Fibroblast of villous mesenchyme (primary cell): ENCODE measurements at regions not wholly inside any gene's neighbourhood (a gene's known extent, or its start where the extent isn't known, plus 50 kb on each side); places are given as distances from the start of the nearest gene placed in this dataset.
"Not testable (repeated sequence)": the region's sequence is repeated elsewhere in the genome, so short reads cannot be mapped to it uniquely, and the experiment has no call there.

ENCODE experiments used
- DNase-seq: peaks from one replicate; pipeline ENCODE4 v3.0.0-alpha.2; 2010; ENCODE audit warnings: low read depth
- H3K4me3 ChIP-seq: 2 replicates; pipeline ENCODE4 v1.5.1; 2011; ENCODE audit warnings: low read depth, mild to moderate bottlenecking, low read length
- CTCF ChIP-seq: IDR thresholded peaks from 2 replicates; pipeline ENCODE4 v1.5.1; 2012; ENCODE audit warnings: low read depth, mild to moderate bottlenecking, low read length; ENCODE audit not compliant: insufficient read depth

GRCh38 chr14:35927727-35928126, 101.6 kb downstream of the BRMS1L start:
- no peak for DNase-seq
- H3K4me3 ChIP-seq: no peak overlapping the region
- no peak for TF ChIP-seq CTCF

- TF ChIP-seq CTCF: no peak
- DNase-seq: no peak
These were observed 99.2 kb downstream of the BRMS1L start for GRCh38 chr14:35925319-35925718.

GRCh38 chr14:35922590-35922989, 96.5 kb downstream of the BRMS1L start:
- not testable (repeated sequence) for H3K4me3 ChIP-seq, DNase-seq

More at GRCh38 chr14:35925319-35925718, 99.2 kb downstream of the BRMS1L start:
- H3K4me3 ChIP-seq: no peak overlapping the region

GRCh38 chr14:35921745-35922144, 95.6 kb downstream of the BRMS1L start:
- no peak for TF ChIP-seq CTCF
- no peak overlapping the region for H3K4me3 ChIP-seq
- no peak for DNase-seq
